Heart left ventricle (tissue), 16 donors: ENCODE measurements at regions not wholly inside any gene's neighbourhood (a gene's known extent, or its start where the extent isn't known, plus 50 kb on each side); places are given as distances from the start of the nearest gene placed in this dataset.

ENCODE experiments used
- ATAC-seq, 4 donors: fragments of 200-7000 bp; cut with Tn5 transposase; one replicate each; pipeline ENCODE4 v1.9.1; 2020 to 2022; ENCODE audit warnings: moderate library complexity in 4 of 4, mild to moderate bottlenecking in 3 of 4, moderate number of reproducible peaks in 1 of 4
- DNase-seq, 5 donors: peaks; one replicate each; pipeline ENCODE4 v3.0.0-alpha.2; 2020
- H3K27ac ChIP-seq, 12 donors: fragments of 200-600 bp; sonication (generic) in 4 of 12; one replicate each; pipeline versions ENCODE4 v1.5.0 to v1.8.0; 2016 to 2022; ENCODE audit warnings: mild to moderate bottlenecking in 2 of 12
- H3K27me3 ChIP-seq, 9 donors: fragments of 200-600 bp; sonication (generic) in 2 of 9; one replicate each; pipeline versions ENCODE4 v1.5.1 to v1.8.0; 2016 to 2022; ENCODE audit warnings: mild to moderate bottlenecking in 3 of 9
- H3K36me3 ChIP-seq, 9 donors: fragments of 200-600 bp; sonication (generic) in 2 of 9; one replicate each; pipeline versions ENCODE4 v1.5.0 to v1.8.0; 2018 to 2022; ENCODE audit warnings: mild to moderate bottlenecking in 2 of 9
- H3K4me1 ChIP-seq, 12 donors: fragments of 200-600 bp; sonication (generic) in 4 of 12; one replicate each; pipeline versions ENCODE4 v1.5.0 to v1.8.0; 2016 to 2022; ENCODE audit warnings: mild to moderate bottlenecking in 3 of 12
- H3K4me3 ChIP-seq, 12 donors: fragments of 200-600 bp; sonication (generic) in 4 of 12; one replicate each; pipeline versions ENCODE4 v1.5.0 to v1.8.0; 2017 to 2022; ENCODE audit warnings: mild to moderate bottlenecking in 9 of 12, moderate library complexity in 4 of 12
- H3K9me3 ChIP-seq, 12 donors: fragments of 200-600 bp; sonication (generic) in 4 of 12; one replicate each; pipeline versions ENCODE4 v1.5.0 to v1.8.0; 2016 to 2022; ENCODE audit warnings: mild to moderate bottlenecking in 1 of 12
- CTCF ChIP-seq, 12 donors: fragments of 200-600 bp; sonication (generic) in 4 of 12; IDR thresholded peaks; one replicate each; pipeline versions ENCODE4 v1.5.0 to v1.8.0; 2018 to 2022; ENCODE audit warnings: antibody characterized with exemption in 12 of 12, mild to moderate bottlenecking in 5 of 12
- POLR2A ChIP-seq, 2 donors: fragments of 450-650 bp; IDR thresholded peaks; one replicate each; pipeline ENCODE4 v1.6.1; 2017; ENCODE audit warnings: antibody characterized with exemption in 2 of 2, mild to moderate bottlenecking in 2 of 2, moderate library complexity in 2 of 2
- WGBS, 4 donors: extraction: QIAGEN DNeasy Blood & Tissue Kit in 2 of 4; methylation state at CpG; one replicate each; pipeline versions ENCODE4 v1.1.5 to v1.1.7; 2013 to 2018; 5-methylcytosine and 5-hydroxymethylcytosine counted together
- intact Hi-C, 10 donors: fragments of 100-400 bp; cut with DNase I; formaldehyde crosslinking; loops; one replicate each; pipeline versions ENCODE4 v1.11.1 to v1.14.2; 2022
- donor health status: ischemic (EF 13 %, LVEDD 7.1; RV severe dilation, severe dysfunction).
- donor health status: healthy with polysubstance abuse.
- donor health status: DM: no; HTN: yes; CAD: no.
- donor health status: DM: no; HTN: no; CAD: no.
- donor health status: ischemic (EF 25% LVEDD 6.9; RV normal size, moderate dysfunction).
- donor health status: ischemic (EF 25% LVEDD 5.7; RV mildly dilated, moderate dysfunction).
- donor health status: healthy.
- donor health status: DM: yes; HTN: yes; CAD: no.
- donor health status: ischemic (EF 35%, LVEDD 5.7; RV mildly dilated, moderate dysfunction).
- donor health status: nonischemic (EF 11% LVEDD 7.7; RV severe dilation, severe dysfunction).
- donor health status: DM: yes; HTN: yes; CAD: no.
- donor health status: PGD.
- donor health status: ischemic (EF 29% LVEDD 5.4; RV normal size, mild dysfunction).
- donor health status: nonischemic (EF 23%, LVEDD 6.1; RV moderate dilation, normal function).

- Histone ChIP-seq H3K9me3 (no peaks in the 10 kb centered on the region), H3K4me1 (peaks cover 0 to 10% (median 0%) of the 10 kb centered on the region in 12 donors), H3K27ac (no peak overlapping the region), H3K27me3 (no peaks in the 10 kb centered on the region), H3K4me3 (no peak overlapping the region), H3K36me3 (no peaks in the 10 kb centered on the region)
- DNase-seq (no peak), ATAC-seq (no peak)
- TF ChIP-seq POLR2A (IDR thresholded peaks at IDR 0.05) (no peak), CTCF (IDR thresholded peaks at IDR 0.05) (no peak)
- intact Hi-C loops = no loop called here
- 97 to 99% (median 98%) methylated on average over 3 of the region's 3 CpGs for WGBS, 4 donors
Measured at GRCh38 chr3:170737498-170738162, 132.4 kb downstream of the RPL22L1 start.

- Histone ChIP-seq H3K27me3 (no peaks in the 10 kb centered on the region), H3K27ac (peak overlapping the region in 1 of 12 donors; percentile 9), H3K4me3 (no peak overlapping the region), H3K9me3 (no peaks in the 10 kb centered on the region), H3K4me1 (peaks cover 0 to 7% (median 0%) of the 10 kb centered on the region in 12 donors), H3K36me3 (no peaks in the 10 kb centered on the region)
- DNase-seq (no peak), ATAC-seq (peak in 1 of 4 donors; percentile 51)
- TF ChIP-seq CTCF (IDR thresholded peaks at IDR 0.05) (no peak), POLR2A (IDR thresholded peaks at IDR 0.05) (no peak)
- intact Hi-C loops = no loop called here
- WGBS, 4 donors = 76 to 85% (median 79%) methylated on average over 2 of the region's 2 CpGs
Measured at GRCh38 chr3:170735821-170736220, 134.2 kb downstream of the RPL22L1 start.

DNA sequence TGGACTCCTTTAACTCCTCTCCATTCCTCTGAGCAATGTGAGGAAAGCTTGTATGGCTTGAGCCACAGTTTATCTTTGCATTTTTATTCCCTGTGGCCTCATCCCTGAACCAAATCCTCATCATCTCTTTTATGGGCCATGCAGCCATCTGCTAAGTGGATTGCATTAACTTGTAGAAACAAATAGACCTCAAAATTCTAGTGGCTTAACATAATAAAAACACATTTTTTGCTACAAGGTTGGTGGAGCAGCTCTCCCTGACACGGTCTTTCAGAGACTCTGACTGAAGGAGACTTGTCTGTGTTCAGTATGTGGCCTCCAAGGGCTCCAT is 135.3 kb downstream of the RPL22L1 start:
- H3K27ac ChIP-seq = no peak overlapping the region
- WGBS, 4 donors = 74 to 86% (median 81%) methylated on average over 1 of the region's 1 CpG
- no peak for ATAC-seq

More for the DNA sequence above, 135.3 kb downstream of the RPL22L1 start:
- Histone ChIP-seq H3K4me1 (peaks cover 0 to 5% (median 0%) of the 10 kb centered on the region in 12 donors), H3K9me3 (no peaks in the 10 kb centered on the region), H3K27me3 (no peaks in the 10 kb centered on the region), H3K4me3 (no peak overlapping the region), H3K36me3 (no peaks in the 10 kb centered on the region)
- TF ChIP-seq CTCF (IDR thresholded peaks at IDR 0.05) = no peak
- TF ChIP-seq POLR2A (IDR thresholded peaks at IDR 0.05) = no peak
- intact Hi-C loops = no loop called here
- DNase-seq = no peak
